HuH-7.5 (cell line): ENCODE measurements at regions not wholly inside any gene's neighbourhood (a gene's known extent, or its start where the extent isn't known, plus 50 kb on each side); places are given as distances from the start of the nearest gene placed in this dataset.

Experiments
- DNase-seq: peaks from one replicate; pipeline ENCODE4 v3.0.0; 2011; ENCODE audit warnings: low spot score

DNA sequence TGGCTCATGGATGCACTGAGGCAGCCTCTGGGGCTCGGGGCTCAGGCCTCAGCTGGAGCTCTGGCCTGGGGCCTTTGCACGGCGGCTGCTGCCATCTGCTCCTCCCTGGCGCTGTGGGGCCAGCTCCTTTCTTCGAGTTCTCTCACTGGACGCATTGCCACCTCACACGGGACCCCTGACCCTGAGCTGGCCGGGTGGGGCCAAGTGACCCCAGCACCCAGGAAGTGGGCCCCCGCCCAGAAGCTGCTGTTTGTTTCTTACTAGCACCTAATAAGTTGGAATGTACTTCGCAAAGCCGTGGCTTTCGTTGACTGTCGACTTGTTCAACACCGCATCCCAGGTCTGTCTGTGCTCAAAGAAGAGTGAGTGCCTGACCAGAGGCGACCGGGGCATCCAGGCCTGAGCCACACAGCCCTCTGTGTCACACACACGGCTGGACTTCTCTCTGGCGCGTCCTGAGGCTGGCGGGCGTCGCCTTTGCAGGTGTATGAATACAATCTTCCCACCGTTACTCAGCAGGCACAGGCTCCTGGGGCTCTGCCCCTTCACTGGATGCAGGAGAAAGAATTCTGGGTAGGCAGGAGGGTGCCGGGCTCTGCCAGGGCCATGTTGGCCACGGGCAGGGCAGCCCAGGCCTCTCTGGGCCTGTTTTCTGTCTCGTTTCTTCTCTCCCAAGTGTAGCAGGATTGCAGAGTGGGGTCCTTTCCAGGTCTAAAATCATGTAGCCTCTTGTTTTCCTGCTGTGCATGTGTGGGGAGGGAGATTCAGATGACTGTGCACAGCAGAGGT lies 112.9 kb downstream of the DLL1 start:
- DNase-seq = no peak

DNA sequence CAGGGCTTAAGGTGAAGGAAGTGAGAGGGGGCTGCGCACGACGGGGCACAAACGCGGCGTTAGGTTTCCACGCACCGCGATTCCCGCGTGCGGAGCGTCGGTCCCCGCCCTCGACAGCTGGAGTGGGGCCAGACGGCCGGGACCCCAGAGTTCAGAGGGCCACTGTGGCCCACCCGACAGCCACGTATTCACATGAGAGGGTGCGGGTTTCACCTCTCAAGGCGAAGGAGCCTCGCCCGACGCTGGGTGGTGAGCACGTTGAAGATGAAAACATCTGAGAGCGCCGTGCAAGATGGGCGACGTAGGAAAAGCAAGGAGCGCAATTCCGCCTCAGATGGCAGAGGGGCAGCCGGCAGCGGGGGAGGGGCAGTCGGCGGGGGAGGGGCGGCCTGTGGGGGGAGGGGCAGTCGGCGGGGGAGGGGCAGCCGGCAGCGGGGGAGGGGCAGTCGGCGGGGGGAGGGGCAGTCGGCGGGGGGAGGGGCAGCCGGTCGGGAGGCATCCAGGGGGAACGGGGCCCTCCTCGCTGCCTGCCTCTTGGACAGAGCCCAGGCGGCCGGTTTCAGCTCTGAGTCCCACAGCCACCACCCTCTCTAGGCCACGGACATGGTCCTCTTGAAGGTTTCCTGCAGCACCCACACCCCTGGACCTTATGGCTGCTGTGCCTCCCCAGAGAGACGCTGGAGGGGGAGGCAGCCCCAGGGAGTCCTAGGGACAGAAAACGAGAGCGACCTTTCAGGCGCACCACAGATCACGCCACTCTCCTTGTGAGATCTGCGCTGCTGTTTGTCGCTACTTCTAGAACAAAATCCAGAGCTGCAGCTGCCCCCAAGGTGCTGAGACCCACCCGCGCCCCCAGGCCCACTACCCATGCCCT lies 113.7 kb downstream of the DLL1 start:
- DNase-seq = no peak

DNA sequence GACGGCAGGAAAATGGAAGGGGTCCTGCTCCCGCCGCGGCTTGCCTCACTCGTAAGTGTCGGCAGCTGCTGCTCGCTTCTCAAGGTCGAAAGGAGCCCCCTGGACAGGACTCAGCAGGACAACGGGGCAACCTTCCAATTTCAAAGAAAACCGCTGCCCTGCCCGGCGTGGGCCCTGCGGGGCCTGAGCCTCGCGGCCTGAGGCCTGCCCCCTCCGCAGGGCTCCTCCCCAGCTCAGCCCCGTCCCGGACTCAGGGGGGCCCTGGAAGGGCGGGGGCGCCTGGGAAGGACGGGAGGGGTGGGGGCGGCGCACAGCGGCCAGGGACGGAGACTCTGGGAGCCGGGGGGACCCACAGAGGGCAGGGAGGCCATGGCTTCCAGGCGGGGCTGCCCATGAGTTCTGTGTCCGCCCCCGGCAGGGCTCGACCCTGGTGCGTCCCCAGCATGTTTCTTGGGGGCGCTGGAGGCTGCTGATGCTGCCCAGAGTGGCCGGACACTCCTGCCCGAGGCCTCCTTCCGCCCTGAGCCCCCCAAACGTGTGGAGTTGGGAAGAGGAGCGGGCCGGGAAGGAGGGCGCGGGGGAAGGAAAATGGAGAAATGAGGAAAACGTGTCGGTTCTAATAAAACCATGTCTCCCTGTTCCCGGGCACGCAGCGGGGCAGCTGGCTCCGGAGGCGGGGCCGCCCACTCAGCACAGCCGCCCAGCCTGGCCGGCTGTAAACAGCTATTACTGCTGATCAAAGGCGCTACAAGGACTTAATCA lies 114.6 kb downstream of the DLL1 start:
- DNase-seq = no peak

DNA sequence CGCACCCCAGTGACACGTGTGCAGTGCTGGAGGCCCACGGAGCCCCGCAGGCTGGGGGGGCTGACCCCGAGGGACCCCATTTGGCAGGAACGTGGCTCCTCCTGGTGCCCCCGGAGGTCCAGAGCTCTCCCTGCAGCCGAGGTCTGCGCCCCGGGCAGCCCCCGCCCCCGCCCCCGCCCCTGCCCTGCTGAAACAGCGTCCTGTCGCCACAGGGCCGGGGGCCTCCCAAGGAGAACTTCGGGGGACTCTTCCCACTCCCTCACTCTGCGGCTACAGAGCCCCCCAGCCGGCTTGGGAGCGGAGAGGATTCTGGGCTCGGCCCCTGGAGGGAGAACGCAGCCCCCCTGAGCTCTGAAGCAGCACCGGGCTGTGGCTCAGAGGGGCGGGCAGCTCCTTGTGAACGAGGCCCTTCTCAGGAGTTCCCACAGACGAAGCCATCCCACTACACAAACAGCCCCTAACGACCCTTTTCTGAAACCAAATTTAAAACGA lies 115.2 kb downstream of the DLL1 start:
- no peak for DNase-seq

DNA sequence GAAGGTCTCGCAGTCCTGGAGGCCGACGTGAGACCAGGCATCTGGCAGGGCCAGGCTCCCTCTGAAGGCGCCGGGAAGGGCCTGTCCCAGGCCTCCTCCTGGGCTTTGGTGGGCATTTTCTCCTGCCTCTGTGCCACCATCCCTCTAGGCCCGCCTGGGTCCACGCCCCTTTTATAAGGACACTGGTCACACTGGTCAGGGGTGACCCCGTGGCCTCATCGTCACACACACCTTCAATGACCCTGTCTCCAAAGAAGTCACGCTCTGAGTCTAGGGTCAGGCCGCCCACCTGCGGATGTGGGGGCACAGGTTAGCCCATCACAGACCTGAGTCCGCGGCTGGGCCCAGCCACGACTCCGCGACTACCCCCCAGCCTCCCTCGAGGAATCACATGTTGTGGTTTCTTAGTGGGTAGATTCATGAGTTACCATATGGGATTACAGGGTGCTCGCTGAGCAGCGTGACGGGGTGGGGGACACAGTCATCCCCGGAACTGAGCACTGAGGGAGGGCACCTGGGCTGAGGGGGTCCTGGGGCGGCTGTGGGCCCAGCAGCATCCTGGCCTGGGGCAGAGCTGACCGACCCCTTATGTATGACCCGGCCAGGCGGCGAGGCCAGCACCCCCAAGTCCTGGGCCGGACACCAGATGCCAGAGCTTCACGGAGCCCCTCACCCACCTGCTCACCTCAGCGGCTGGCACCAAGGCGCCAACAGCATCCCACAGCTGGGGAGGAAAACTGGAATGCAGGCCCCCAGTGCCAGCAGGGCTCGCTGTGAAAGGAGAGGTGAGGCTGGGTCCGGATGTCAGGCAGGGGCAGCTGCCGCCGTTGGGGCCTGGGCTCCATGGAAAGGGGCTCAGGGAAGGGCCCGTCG lies 115.9 kb downstream of the DLL1 start:
- no peak for DNase-seq

DNA sequence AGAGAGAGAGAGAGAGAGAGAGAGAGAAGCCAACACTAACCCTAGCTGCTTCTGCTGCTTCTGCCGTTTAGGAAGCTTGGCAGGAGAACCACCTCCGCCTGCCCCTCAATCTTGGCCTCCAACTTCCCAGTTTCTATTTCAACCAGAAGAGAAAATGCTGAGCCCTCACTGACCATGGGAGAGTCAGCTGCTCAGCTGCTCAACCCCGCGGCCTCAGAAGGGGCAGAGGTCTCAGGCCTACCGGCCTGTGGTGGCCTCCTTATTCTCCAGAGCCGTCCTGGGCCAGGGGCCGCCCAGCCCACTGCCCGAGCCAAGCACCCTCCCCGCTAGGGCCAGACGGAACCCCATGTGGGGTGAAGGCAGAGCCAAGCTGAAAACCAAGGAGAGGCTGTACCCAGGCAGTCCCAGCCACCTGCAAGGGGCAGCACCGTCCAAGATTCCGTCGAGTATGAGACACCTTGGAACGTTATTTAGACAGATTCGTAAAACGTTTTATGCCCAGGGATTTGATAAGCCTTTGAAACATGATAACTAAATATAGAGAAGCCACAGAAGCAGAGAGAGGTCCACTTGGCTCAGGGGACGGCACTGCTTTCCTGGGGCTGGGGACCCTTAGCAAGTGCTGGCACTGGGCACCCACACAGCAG lies 116.6 kb downstream of the DLL1 start:
- DNase-seq = no peak

DNA sequence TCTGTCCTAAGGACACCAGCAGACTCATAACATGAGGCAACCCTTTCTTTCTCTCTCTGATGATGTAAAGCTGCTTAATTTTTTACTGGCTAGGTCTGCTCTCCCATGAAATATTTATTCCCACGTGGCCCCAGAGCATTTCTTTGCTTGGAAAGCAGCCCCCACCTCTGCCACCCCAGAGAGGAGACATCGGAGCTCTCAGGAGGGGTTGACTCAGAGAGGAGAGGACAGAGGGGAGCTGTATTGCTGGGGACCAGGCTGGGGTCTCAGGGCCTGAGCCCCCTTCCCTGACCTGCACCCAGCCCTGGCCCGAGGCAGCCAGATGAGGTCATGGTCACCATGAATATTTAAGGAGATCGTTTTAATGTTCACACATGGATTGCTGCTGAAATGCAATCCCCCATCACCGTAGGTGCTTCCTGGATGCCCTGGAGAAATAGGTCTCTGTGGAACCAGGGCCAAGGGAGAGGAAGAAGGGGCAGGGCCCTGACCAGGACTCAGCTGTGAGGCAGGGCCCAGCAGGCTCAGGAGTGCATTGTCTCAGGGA lies 117.5 kb downstream of the DLL1 start:
- no peak for DNase-seq

DNA sequence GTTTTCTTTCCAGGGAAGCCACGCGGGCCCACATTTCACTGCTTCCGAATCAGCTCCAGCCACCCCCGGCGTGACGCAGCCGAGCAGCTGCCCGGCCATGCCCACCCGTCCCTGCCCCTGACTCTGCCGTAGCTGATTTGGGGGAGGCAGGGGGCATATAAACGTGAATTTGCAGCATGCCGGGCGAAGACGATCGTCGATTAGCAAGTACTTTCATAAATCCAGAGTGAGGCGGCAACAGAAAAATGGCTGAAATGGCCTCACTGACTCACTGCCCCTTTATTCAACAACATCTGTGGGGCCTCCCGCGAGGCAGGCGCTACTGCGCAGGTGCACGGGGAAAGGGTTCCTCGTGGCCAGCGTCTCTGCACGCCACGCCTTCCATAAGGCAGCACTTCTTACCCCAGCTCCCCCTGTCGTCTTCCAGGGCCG lies 118.0 kb downstream of the DLL1 start:
- no peak for DNase-seq

DNA sequence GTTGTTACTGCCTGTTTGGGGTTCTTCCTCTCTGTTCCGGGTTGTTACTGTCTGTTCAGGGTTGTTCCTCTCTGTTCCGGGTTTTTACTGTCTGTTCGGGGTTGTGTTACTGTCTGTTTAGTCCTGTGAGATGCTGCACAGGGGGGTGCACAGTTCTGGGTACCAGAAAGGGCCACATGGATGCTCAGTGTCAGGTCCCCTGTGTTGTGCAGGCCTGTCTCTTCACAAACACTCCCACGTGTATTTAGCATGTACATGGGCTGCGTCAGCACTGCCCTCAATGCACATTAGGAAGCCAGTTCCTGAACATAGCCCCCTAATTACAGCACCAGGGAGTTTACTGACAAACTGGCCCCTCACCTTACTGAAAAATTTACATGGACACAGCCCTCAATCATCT lies 118.5 kb downstream of the DLL1 start:
- no peak for DNase-seq

DNA sequence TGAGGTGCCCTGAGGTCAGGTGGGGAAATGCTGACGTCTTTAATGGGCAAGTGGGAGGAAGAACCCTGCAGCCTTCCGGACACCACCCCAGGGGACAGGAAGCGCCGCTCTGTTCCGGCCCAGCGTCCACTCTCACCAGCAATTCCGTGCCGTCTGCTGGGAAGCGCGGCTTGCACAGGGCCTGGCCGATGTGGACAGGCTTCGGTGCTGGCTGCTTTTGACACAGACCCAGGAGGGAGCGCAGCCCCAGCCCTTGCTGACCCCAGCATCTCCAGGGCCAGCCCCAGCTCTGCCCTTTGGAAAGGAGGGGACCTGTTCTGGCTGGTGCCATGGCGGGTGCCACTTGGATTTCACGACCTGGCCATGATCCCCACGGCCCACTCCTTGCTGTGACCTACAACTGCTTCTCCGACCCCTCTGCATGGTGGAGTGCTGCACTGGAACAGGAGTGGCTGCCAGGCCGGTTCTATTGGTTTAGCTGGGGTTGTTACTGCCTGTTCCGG lies 123.2 kb downstream of the DLL1 start:
- no peak for DNase-seq

DNA sequence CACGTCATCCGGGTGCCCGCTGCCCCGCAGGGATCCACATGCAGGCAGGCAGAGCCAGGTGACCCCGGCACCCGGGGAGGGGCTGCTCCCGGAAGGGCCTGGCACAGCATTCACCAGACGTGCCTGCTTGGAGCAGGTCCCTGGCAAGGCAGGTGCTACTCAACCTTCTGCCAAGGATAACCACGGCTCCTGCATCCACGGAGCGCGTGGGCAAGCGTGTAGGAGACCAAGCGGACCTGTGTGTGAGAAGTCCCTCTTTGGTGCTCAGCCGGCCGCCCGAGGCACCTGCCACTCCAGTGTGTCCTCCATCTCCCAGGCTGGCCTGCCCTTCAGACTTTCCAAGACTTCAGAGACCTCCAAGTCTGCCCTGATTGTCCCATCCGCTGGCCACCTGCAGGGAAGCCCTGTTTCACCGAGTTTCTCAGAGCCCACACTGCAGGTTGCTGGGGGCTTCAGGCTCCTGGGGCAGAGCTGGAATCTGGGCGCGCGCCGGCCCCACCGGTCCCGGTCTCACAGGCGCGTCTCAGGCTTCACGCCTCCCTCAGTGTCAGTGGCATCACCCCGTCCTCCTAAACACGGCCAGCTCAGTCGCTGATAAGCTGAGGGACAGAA lies 124.3 kb downstream of the DLL1 start:
- no peak for DNase-seq

DNA sequence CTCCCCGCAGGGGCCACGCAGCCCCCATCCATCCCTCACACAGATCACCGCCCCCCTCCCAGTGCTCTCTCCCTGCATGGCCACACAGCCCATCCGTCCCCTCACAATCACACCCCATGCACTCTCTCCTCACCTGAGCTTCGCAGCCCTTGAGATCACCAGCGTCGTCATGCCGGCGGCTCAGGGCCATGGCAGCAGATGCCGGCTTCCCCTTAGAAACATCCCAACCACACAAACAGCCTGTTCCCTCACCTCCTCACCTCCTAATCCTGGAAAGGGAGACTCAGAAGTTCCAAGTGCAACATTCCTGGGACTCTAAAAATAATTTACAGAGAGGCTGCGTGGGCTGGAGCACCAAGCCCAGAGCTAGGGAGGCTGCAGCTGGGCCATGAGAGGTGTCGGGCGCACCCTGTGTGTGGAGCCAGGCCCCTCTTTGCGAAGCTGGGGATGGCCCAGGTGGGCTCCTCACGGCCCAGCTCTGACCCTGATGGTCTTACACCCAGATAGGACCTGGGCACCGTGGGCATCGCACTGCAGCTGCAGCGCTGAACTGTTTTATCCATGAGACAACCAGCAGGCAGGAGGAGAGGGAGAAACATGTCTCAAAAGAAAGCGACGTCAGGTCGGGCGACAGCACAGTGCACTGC lies 125.3 kb downstream of the DLL1 start:
- no peak for DNase-seq

DNA sequence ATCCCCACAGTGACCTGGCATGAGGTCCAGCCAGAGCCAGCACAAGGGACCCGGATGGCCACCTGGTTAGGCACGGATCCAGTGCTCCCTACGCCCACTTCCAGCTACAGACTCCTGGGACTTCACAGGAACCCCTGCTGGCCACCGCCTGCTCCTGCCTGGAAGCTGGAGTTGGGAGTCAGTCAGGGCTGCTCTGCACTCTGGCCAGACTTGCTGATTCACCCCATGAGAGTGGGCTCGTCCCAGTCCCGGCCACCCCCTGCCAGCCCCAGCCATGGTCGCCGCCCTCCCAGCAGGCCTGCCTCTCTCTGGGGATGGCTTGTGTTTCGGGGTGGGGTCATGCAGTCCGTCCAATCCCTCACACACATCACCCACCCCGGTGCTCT lies 125.8 kb downstream of the DLL1 start:
- no peak for DNase-seq

DNA sequence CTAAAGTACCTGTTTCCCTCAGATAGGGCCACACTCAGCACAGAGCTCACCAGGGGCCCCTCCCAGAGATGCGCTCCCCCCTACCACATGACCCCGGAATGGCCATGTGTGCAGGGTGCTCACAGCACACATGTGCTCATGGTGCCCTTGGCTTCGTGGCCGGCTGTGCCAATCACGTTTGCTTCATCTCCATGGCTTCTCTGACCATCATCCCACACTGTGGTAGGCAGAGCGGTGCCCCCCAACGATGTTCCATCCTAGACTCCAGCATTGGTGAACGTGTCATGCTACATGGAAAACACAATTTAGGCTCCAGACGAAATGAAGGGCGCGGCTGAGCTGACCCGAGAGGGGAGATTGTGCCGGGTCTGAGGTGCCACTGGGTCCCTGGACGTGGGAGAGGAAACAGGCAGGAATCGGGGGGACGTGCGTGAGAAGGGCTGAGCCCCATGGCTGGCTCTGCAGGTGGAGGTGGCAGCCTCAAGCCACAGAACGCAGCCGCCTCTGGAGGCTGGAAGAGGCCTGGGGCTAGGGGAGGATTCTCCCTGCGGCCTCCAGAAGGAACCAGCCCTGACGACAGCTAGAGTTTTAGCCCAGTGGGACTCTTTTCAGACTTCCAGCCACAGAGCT lies 126.5 kb downstream of the DLL1 start:
- DNase-seq = no peak

DNA sequence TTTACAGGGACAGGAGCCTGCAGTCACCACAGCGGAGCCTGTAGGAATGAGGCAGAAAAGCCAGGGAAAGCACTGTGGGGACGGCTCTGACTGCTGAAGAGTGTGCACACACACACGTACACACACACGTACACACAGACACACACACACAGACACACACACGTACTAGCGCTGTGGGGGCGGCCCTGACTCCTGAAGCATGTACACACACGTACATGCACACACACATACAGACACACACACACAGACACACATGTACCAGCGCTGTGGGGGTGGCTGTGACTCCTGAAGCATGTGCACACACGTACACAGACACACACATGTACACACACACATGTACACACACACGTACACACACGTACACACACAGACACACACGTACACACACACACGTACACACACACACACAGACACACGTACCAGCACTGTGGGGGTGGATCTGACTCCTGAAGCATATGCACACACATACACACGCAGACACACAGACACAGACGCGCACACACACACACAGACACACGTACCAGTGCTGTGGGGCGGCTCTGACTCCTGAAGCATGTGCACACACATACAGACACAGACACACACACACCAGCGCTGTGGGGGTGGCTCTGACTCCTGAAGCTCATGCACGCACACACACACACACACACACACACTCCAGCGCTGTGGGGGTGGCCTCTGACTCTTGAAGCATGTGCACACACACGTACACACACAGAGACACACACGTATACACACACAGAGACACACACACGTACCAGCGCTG lies 127.3 kb downstream of the DLL1 start:
- DNase-seq = no peak

DNA sequence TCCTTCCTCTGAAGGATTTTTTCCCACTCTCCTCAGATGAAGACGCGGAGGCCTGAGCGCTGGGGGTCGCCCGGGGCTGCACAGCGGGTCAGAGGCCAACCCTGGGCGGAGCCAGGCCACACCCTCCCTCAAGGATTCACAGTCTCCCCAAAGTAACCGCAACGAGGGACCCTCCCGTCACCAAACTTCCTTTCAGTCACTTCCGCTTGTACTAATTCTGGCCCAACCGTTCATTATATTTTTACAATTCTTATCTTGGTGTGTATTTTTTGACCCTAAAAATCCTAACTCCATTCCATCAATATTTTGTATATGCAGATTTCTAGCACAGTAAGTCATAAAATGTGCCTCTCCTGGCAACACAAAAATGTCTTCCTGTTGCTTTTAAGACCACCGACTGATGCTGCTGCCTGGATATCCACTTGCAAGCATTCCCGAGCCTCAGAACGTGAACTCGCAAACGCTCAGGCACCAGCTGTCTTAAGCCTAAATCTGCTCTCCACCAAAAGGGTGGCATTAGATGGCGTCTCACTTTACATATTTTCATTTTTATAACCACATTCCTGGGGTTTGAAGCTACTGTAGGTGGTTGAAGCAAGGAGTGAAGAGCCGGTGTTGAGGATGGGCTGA lies 128.0 kb downstream of the DLL1 start:
- no peak for DNase-seq

DNA sequence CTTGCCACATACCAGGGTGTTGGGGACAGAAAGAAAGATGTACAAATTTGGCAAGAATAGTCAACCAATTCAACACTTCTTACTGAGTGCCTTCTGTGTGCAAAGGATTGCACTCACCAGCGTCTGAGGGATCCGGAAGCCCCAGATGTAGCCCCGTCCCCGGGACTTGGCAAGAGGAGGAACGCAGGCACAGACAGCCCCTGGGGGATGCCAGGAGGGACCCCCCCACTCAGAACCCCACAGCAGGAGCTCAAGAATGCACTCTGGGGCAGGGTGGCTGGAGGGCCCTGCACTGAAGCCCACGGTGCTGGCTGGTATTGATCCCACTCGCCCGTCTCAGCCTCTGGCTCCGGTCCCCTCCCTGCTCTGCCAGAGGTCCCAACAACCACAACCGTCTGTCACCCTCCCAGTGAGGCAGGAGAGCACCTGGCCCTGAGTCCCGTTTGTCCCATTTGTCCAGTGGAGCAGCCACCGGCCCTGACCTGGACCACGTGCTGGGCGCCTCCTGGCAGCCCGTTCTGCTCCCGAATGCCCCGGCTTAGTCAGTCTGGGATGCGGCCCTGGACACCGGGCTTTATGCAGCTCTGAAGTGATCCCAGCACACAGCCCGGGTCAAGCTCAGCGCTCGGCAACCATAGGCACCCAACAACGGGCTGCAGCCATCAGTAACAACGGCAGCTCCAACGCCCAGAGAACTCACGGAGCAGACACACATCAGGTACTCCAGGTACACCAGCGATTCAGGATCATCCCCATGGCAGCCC lies 128.7 kb downstream of the DLL1 start:
- DNase-seq = no peak
